ENCODE measurements at regions not wholly inside any gene's neighbourhood (a gene's known extent, or its start where the extent isn't known, plus 50 kb on each side); places are given as distances from the start of the nearest gene placed in this dataset.

DNA sequence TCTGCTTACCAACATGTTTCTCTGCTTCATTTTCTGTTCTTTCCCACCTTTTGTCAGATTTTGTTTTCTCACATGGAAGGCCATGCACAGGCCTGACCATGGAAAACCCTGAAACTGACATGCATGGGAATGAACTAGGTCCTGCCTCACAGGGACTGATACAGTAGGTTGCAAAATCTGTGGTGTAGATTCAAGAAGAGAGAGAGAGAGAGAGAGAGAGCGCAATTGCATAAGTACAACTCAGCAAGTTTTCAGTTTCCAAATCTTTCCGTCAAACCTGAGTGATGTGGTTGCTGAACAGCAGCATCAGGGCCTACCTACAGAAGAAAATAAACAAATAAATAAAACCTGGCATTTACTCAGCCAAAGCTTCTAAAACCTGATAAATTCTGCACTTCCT, 87.5 kb upstream of the RNF152 start:
- DNase-seq (ENCODE audit: low read depth): no peak
- no peaks in the 10 kb centered on the region for H3K27me3 ChIP-seq (ENCODE audit: control insufficient read depth, insufficient read depth, low read length)
- no peak overlapping the region for H3K4me3 ChIP-seq (ENCODE audit: low read depth, low read length)
- ChIA-PET CTCF (no interaction called here), POLR2A (no interaction called here)
- TF ChIP-seq CTCF (IDR thresholded peaks at IDR 0.05; ENCODE audit: insufficient read depth, low read depth, low read length): no peak
- no peaks in the 10 kb centered on the region for H3K36me3 ChIP-seq (ENCODE audit: control insufficient read depth, insufficient read depth, low read length)

- ChIA-PET CTCF (interaction anchor here (0.9 kb wide), 1 partner anchor 51 kb away, joined by 4 read pairs; no protein-coding TSS in a partner anchor), POLR2A (no interaction called here)
- TF ChIP-seq CTCF (IDR thresholded peaks at IDR 0.05; ENCODE audit: insufficient read depth, low read depth, low read length): no peak
Measured at GRCh38 chr18:61975526-61976326, 82.9 kb upstream of the RNF152 start.

GRCh38 chr18:61973273-61974115, 80.7 kb upstream of the RNF152 start:
- ChIA-PET CTCF (interaction anchor here (1.1 kb wide), 1 partner anchor 15 kb away, joined by 3 read pairs; no protein-coding TSS in a partner anchor), POLR2A (interaction anchor here (0.5 kb wide), 1 partner anchor 115 kb away, joined by 4 read pairs; no protein-coding TSS in a partner anchor)
- no peak overlapping the region for H3K4me3 ChIP-seq (ENCODE audit: low read depth, low read length)
- no peak for TF ChIP-seq CTCF (IDR thresholded peaks at IDR 0.05; ENCODE audit: insufficient read depth, low read depth, low read length)
- H3K36me3 ChIP-seq (ENCODE audit: control insufficient read depth, insufficient read depth, low read length): no peaks in the 10 kb centered on the region
- H3K27me3 ChIP-seq (ENCODE audit: control insufficient read depth, insufficient read depth, low read length): no peaks in the 10 kb centered on the region
- no peak for DNase-seq (ENCODE audit: low read depth)

More at GRCh38 chr18:61975526-61976326, 82.9 kb upstream of the RNF152 start:
- Histone ChIP-seq H3K36me3 (ENCODE audit: control insufficient read depth, insufficient read depth, low read length) (no peaks in the 10 kb centered on the region), H3K27me3 (ENCODE audit: control insufficient read depth, insufficient read depth, low read length) (no peaks in the 10 kb centered on the region), H3K4me3 (ENCODE audit: low read depth, low read length) (no peak overlapping the region)
- DNase-seq (ENCODE audit: low read depth): no peak

DNA sequence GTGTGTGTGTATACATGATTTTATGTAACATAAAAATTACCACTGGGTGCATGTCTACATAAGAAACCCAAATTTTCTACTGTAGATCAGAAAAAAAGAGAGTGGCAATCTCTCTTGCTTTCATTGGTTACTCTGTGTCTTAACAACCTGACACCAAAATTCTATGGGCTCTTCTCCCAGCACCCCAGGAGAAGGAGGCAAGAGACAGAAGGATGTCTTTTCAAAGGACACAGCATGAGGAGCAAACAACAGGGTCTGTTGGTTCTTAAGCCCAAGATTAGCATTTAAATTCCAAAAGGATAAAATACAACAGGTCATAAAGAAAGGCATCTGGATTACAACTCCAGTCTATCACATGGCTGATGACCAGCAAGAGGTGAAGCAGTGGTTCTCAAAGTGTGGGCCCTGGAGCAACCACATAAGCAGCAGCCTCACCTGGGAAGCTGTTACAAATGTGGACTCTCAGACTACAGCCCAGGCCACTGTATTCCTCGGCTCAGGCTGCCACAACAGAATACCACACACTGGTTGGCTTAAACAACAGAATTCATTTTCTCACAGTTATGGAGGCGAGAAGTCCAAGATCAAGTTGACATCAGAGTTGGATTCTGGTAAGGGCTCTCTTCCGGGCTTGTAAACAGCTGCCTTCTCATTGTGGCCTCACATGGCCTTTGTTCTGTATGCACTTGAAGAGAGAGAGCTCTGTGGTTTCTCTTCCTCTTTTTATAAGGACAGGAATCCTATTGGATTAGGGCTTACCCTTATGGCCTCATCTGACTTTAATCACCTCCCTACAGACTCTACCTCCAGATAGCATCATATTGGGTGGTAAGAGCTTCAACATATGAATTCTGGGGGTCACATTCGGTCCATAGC, 79.8 kb upstream of the RNF152 start:
- POLR2A ChIA-PET: no interaction called here
- H3K36me3 ChIP-seq (ENCODE audit: control insufficient read depth, insufficient read depth, low read length): no peaks in the 10 kb centered on the region
- no peak overlapping the region for H3K4me3 ChIP-seq (ENCODE audit: low read depth, low read length)
- CTCF ChIA-PET: interaction anchor here (1.1 kb wide), 1 partner anchor 14 kb away, joined by 3 read pairs; no protein-coding TSS in a partner anchor
- no peaks in the 10 kb centered on the region for H3K27me3 ChIP-seq (ENCODE audit: control insufficient read depth, insufficient read depth, low read length)
- TF ChIP-seq CTCF (IDR thresholded peaks at IDR 0.05; ENCODE audit: insufficient read depth, low read depth, low read length): no peak
- DNase-seq (ENCODE audit: low read depth): no peak

All from BJ (cell line).